ENCODE measurements at regions not wholly inside any gene's neighbourhood (a gene's known extent, or its start where the extent isn't known, plus 50 kb on each side); places are given as distances from the start of the nearest gene placed in this dataset.

DNA sequence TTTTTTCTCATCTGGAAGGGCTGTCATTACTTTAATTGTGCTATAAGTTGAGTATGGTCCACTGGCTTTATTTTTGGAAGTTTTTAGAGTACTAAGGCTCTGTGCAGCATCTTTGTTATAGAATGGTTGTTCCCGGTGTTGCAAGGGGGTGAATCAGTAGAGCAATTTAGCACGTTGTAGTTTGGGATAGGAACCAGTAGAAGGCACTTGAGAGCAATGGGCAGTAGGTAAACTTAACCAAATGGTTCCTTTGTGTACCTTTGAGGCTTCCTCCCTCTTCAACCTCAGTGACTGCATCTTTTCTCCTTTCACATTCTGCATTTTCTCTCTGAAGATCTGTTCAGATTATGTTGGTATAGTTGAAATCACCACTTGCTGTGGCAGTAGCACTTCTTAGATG is 238.2 kb upstream of the SYT4 start:
- no peak for TF ChIP-seq EZH2 (IDR thresholded peaks at IDR 0.05; ENCODE audit: low read length, missing control alignments)
- TF ChIP-seq, protein P1, sequence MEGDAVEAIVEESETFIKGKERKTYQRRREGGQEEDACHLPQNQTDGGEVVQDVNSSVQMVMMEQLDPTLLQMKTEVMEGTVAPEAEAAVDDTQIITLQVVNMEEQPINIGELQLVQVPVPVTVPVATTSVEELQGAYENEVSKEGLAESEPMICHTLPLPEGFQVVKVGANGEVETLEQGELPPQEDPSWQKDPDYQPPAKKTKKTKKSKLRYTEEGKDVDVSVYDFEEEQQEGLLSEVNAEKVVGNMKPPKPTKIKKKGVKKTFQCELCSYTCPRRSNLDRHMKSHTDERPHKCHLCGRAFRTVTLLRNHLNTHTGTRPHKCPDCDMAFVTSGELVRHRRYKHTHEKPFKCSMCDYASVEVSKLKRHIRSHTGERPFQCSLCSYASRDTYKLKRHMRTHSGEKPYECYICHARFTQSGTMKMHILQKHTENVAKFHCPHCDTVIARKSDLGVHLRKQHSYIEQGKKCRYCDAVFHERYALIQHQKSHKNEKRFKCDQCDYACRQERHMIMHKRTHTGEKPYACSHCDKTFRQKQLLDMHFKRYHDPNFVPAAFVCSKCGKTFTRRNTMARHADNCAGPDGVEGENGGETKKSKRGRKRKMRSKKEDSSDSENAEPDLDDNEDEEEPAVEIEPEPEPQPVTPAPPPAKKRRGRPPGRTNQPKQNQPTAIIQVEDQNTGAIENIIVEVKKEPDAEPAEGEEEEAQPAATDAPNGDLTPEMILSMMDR (conservative IDR thresholded peaks at IDR 0.05 in 1 of 2, IDR thresholded peaks at IDR 0.05 in 1 of 2; ENCODE audit: low read depth in 1 of 2, low read length in 2 of 2), result no peak
- Histone ChIP-seq H3K36me3 (ENCODE audit: control insufficient read depth, insufficient read depth, low read length) (no peaks in the 10 kb centered on the region), H3K9ac (ENCODE audit: insufficient read depth, low read length) (no peak overlapping the region), H3K4me3 (replicated peaks in 1 of 4; ENCODE audit: control extremely low read depth in 1 of 4, insufficient read depth in 1 of 4, low read depth in 3 of 4, low read length in 4 of 4) (no peak overlapping the region), H3K79me2 (ENCODE audit: control insufficient read depth, insufficient read depth, low read length) (no peaks in the 10 kb centered on the region), H3K9me3 (ENCODE audit: control insufficient read depth, insufficient read depth, low read depth, low read length) (no peaks in the 10 kb centered on the region), H3K27me3 (ENCODE audit: control insufficient read depth, insufficient read depth, low read length) (no peaks in the 10 kb centered on the region), H3K27ac (ENCODE audit: insufficient read depth, low read length) (no peak overlapping the region), H3K4me2 (ENCODE audit: extremely low read depth, insufficient read depth, low read length) (no peak overlapping the region), H4K20me1 (ENCODE audit: control insufficient read depth, extremely low read depth, insufficient read depth, low read length) (no peaks in the 10 kb centered on the region), H3K4me1 (ENCODE audit: control insufficient read depth, extremely low read depth, insufficient read depth, low read length) (no peaks in the 10 kb centered on the region), H2AFZ (ENCODE audit: low read length) (no peak overlapping the region)
- DNase-seq (ENCODE audit: low read depth in 2 of 2), result no peak

DNA sequence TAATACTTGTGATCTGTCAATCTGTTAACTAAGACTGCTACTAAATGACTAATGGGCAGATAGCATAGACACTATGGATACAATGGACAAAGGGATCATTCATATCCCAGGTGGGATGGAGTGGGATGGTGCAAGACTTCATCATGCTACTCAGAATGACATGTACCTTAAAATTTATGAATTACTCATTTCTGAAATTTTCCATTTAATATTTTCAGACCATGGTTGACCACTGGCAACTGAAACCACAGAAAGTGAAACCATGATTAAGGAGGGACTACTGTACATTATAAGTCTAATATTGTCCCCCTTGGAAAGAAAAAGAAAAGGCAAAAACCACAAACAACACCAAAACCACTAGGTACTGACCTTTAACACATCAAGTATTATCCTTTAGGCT is 247.0 kb upstream of the SYT4 start:
- DNase-seq (ENCODE audit: low read depth in 2 of 2), result no peak
- H4K20me1 ChIP-seq (ENCODE audit: control insufficient read depth, extremely low read depth, insufficient read depth, low read length), result no peaks in the 10 kb centered on the region
- H3K4me1 ChIP-seq (ENCODE audit: control insufficient read depth, extremely low read depth, insufficient read depth, low read length), result no peaks in the 10 kb centered on the region
- no peaks in the 10 kb centered on the region for H3K79me2 ChIP-seq (ENCODE audit: control insufficient read depth, insufficient read depth, low read length)
- no peak overlapping the region for H3K4me2 ChIP-seq (ENCODE audit: extremely low read depth, insufficient read depth, low read length)
- no peak overlapping the region for H3K4me3 ChIP-seq (replicated peaks in 1 of 4; ENCODE audit: control extremely low read depth in 1 of 4, insufficient read depth in 1 of 4, low read depth in 3 of 4, low read length in 4 of 4)
- H3K9ac ChIP-seq (ENCODE audit: insufficient read depth, low read length), result no peak overlapping the region
- TF ChIP-seq EZH2 (IDR thresholded peaks at IDR 0.05; ENCODE audit: low read length, missing control alignments), result no peak
- TF ChIP-seq, protein P1 (conservative IDR thresholded peaks at IDR 0.05 in 1 of 2, IDR thresholded peaks at IDR 0.05 in 1 of 2; ENCODE audit: low read depth in 1 of 2, low read length in 2 of 2), result no peak
- no peak overlapping the region for H2AFZ ChIP-seq (ENCODE audit: low read length)
- no peak overlapping the region for H3K27ac ChIP-seq (ENCODE audit: insufficient read depth, low read length)
- no peaks in the 10 kb centered on the region for H3K9me3 ChIP-seq (ENCODE audit: control insufficient read depth, insufficient read depth, low read depth, low read length)
- no peaks in the 10 kb centered on the region for H3K36me3 ChIP-seq (ENCODE audit: control insufficient read depth, insufficient read depth, low read length)
- H3K27me3 ChIP-seq (ENCODE audit: control insufficient read depth, insufficient read depth, low read length), result no peaks in the 10 kb centered on the region

DNA sequence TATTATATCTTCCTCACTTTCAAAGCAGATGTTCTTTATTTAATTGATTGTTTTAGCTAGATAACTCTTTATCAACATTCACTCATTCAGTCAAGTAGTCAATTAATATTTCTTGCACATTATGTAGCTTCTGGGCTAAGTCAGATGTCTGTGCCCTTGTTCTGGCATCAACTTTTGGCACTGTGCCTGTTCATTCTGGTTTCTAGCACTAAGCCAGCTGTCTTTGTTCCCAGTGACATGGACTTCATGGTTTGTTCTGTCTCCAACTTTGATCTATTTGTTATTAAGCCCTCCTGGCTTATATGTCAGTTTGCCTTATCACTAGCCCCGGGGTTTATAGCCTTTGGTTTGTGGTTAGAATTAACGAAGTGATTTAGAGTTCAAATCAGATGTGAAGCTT is 247.9 kb upstream of the SYT4 start:
- no peak for DNase-seq (ENCODE audit: low read depth in 2 of 2)
- no peaks in the 10 kb centered on the region for H3K9me3 ChIP-seq (ENCODE audit: control insufficient read depth, insufficient read depth, low read depth, low read length)
- no peaks in the 10 kb centered on the region for H3K4me1 ChIP-seq (ENCODE audit: control insufficient read depth, extremely low read depth, insufficient read depth, low read length)
- no peaks in the 10 kb centered on the region for H4K20me1 ChIP-seq (ENCODE audit: control insufficient read depth, extremely low read depth, insufficient read depth, low read length)
- H3K27me3 ChIP-seq (ENCODE audit: control insufficient read depth, insufficient read depth, low read length), result no peaks in the 10 kb centered on the region
- H3K27ac ChIP-seq (ENCODE audit: insufficient read depth, low read length), result no peak overlapping the region
- no peaks in the 10 kb centered on the region for H3K79me2 ChIP-seq (ENCODE audit: control insufficient read depth, insufficient read depth, low read length)
- no peak overlapping the region for H3K4me2 ChIP-seq (ENCODE audit: extremely low read depth, insufficient read depth, low read length)
- no peaks in the 10 kb centered on the region for H3K36me3 ChIP-seq (ENCODE audit: control insufficient read depth, insufficient read depth, low read length)
- TF ChIP-seq, protein P1 (conservative IDR thresholded peaks at IDR 0.05 in 1 of 2, IDR thresholded peaks at IDR 0.05 in 1 of 2; ENCODE audit: low read depth in 1 of 2, low read length in 2 of 2), result no peak
- TF ChIP-seq EZH2 (IDR thresholded peaks at IDR 0.05; ENCODE audit: low read length, missing control alignments), result no peak
- no peak overlapping the region for H2AFZ ChIP-seq (ENCODE audit: low read length)
- no peak overlapping the region for H3K4me3 ChIP-seq (replicated peaks in 1 of 4; ENCODE audit: control extremely low read depth in 1 of 4, insufficient read depth in 1 of 4, low read depth in 3 of 4, low read length in 4 of 4)
- no peak overlapping the region for H3K9ac ChIP-seq (ENCODE audit: insufficient read depth, low read length)
